Urinary bladder (tissue), 3 donors: ENCODE measurements at regions not wholly inside any gene's neighbourhood (a gene's known extent, or its start where the extent isn't known, plus 50 kb on each side); places are given as distances from the start of the nearest gene placed in this dataset.

Source experiments
- DNase-seq: peaks from one replicate; pipeline ENCODE4 v3.0.0-alpha.2; 2015; ENCODE audit errors: extremely low spot score
- H3K27ac ChIP-seq: one replicate; pipeline ENCODE4 v1.5.1; 2013; ENCODE audit warnings: low read depth, mild to moderate bottlenecking, moderate library complexity
- H3K36me3 ChIP-seq: one replicate; pipeline ENCODE4 v1.6.1; 2013; ENCODE audit warnings: mild to moderate bottlenecking, moderate library complexity; ENCODE audit not compliant: insufficient read depth
- H3K4me1 ChIP-seq: one replicate; pipeline ENCODE4 v1.6.1; 2013; ENCODE audit warnings: mild to moderate bottlenecking, moderate library complexity; ENCODE audit not compliant: insufficient read depth
- H3K4me3 ChIP-seq: one replicate; pipeline ENCODE4 v1.5.1; 2013; ENCODE audit warnings: low read depth, low read length
- WGBS: extraction: QIAGEN DNeasy Blood & Tissue Kit; methylation state at CpG from one replicate; pipeline ENCODE4 v1.1.7; 2013; 5-methylcytosine and 5-hydroxymethylcytosine counted together
- donor health status: healthy with polysubstance abuse.
- donor health status: healthy.

GRCh38 chr10:120336306-120336910, 120.6 kb upstream of the PLPP4 start:
- H3K4me1 ChIP-seq, result no peaks in the 10 kb centered on the region
- H3K4me3 ChIP-seq, result no peak overlapping the region
- H3K36me3 ChIP-seq, result no peaks in the 10 kb centered on the region
- DNase-seq, result no peak
- H3K27ac ChIP-seq, result no peak overlapping the region

- no peak overlapping the region for H3K27ac ChIP-seq
- H3K36me3 ChIP-seq, result no peaks in the 10 kb centered on the region
- H3K4me1 ChIP-seq, result no peaks in the 10 kb centered on the region
- WGBS, result 10% methylated on average over 4 of the region's 4 CpGs
- DNase-seq, result peak; percentile 7
- no peak overlapping the region for H3K4me3 ChIP-seq
These were observed 120.0 kb upstream of the PLPP4 start for GRCh38 chr10:120336911-120337540.

DNA sequence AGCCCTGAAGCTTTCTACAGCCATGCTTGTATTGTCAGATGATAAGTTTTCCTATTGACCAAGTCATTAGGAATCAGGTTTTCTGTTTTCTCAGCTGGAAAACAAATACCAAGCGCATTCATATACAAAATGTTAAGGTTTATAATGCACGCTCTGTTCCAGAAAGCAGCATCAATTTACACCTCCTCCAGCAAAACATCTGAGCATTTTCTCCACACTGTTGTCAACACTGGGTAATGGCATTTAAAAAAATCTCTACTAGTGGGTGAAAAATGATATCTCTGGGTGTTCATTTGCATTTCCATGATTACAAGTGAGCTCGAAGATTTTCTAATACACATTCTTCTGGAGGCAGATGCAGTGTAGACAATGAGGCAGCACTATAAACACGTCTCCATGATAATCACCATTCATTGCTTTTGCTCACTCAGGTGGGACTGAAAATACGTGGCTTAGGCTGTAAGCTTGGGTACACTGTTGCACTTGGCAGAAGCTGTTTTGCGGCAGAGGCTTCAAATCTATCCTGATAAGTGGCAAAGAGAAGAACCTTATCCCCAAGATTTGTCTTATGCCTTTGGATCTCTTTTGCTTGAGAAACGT, 114.8 kb upstream of the PLPP4 start:
- Histone ChIP-seq H3K4me1 (no peaks in the 10 kb centered on the region), H3K27ac (no peak overlapping the region), H3K36me3 (no peaks in the 10 kb centered on the region), H3K4me3 (no peak overlapping the region)
- 47% methylated on average over 7 of the region's 7 CpGs for WGBS
- DNase-seq, result no peak

DNA sequence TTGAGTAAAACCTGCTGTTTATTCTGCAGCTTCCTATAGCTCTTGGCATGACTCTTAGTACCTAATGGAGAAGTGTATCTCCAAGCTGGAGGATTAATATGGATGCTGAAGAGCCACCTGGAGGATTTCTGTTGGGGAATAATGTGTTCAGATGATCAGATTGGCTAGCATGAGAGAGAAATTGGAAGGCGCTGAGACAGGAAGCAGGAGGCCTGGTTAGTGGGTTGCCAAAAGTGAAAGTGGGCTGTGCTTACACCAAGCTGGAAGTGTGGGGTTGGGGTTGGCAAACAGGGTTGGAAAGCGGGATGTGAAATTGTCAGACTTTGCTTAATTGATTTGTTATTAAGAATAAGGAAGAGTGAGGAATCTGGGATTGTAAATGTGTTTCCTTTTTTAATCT, 111.8 kb upstream of the PLPP4 start:
- DNase-seq, result no peak
- H3K4me1 ChIP-seq, result no peaks in the 10 kb centered on the region
- 85% methylated on average over 2 of the region's 2 CpGs for WGBS
- no peak overlapping the region for H3K4me3 ChIP-seq
- H3K36me3 ChIP-seq, result no peaks in the 10 kb centered on the region
- H3K27ac ChIP-seq, result no peak overlapping the region

- H3K4me3 ChIP-seq, result no peak overlapping the region
- H3K36me3 ChIP-seq, result no peaks in the 10 kb centered on the region
- no peaks in the 10 kb centered on the region for H3K4me1 ChIP-seq
- H3K27ac ChIP-seq, result no peak overlapping the region
- WGBS, result 45% methylated on average over 3 of the region's 3 CpGs
- DNase-seq, result no peak
These were observed 109.4 kb upstream of the PLPP4 start for GRCh38 chr10:120347644-120348043.

GRCh38 chr10:120349069-120349468, 108.0 kb upstream of the PLPP4 start:
- Histone ChIP-seq H3K4me3 (no peak overlapping the region), H3K4me1 (no peaks in the 10 kb centered on the region), H3K27ac (no peak overlapping the region), H3K36me3 (no peaks in the 10 kb centered on the region)
- no peak for DNase-seq
- WGBS, result 92% methylated on average over 3 of the region's 3 CpGs

GRCh38 chr10:120355425-120355824, 101.6 kb upstream of the PLPP4 start:
- no peak overlapping the region for H3K27ac ChIP-seq
- no peak for DNase-seq
- H3K36me3 ChIP-seq, result no peaks in the 10 kb centered on the region
- H3K4me3 ChIP-seq, result no peak overlapping the region
- 76% methylated on average over 2 of the region's 2 CpGs for WGBS
- no peaks in the 10 kb centered on the region for H3K4me1 ChIP-seq

- Histone ChIP-seq H3K27ac (no peak overlapping the region), H3K4me1 (no peaks in the 10 kb centered on the region), H3K4me3 (no peak overlapping the region), H3K36me3 (no peaks in the 10 kb centered on the region)
- 55% methylated on average over 3 of the region's 3 CpGs for WGBS
- no peak for DNase-seq
These were observed 96.5 kb upstream of the PLPP4 start for GRCh38 chr10:120360571-120360970.

DNA sequence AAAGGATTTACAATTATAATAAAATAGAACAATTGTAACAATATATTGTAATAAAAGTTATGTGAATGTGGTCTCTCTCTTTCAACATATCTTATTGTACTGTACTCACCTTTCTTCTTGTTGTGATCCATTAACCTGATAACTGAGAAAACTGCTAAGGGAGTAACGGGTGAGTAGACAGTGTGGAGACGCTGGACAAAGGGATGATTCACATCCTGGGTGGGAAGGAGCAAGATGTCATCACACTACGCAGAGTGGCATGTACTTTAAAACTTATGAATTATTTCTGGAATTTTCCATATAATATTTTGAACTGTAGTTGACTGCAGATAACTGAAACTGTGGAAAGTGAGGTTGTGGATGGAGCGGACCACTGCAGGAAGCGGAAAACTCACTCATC, 91.2 kb upstream of the PLPP4 start:
- Histone ChIP-seq H3K4me3 (no peak overlapping the region), H3K27ac (no peak overlapping the region), H3K36me3 (no peaks in the 10 kb centered on the region), H3K4me1 (no peaks in the 10 kb centered on the region)
- no peak for DNase-seq
- WGBS, result 79% methylated on average over 5 of the region's 5 CpGs

DNA sequence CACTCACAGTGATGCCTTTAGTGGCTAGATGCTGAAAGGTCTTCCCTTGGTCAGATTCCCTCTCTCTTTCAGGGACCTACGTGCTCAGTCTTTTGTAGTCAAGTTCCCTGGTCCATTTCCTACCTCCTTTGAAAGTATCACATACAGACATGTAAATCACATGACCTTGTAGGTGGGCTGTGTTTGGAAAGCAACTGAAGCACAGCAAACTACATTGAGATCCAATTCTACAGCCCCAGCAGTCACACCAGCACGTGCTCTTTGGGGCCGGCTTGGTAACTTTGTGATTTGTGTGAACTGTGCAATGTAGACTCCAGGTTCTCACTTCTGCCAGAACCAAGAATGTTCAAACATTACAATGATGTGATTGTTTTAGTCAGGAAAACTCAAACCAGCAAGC, 89.7 kb upstream of the PLPP4 start:
- no peak overlapping the region for H3K4me3 ChIP-seq
- H3K4me1 ChIP-seq, result no peaks in the 10 kb centered on the region
- no peak for DNase-seq
- WGBS, result 73% methylated on average over 3 of the region's 3 CpGs
- H3K27ac ChIP-seq, result no peak overlapping the region
- H3K36me3 ChIP-seq, result no peaks in the 10 kb centered on the region

DNA sequence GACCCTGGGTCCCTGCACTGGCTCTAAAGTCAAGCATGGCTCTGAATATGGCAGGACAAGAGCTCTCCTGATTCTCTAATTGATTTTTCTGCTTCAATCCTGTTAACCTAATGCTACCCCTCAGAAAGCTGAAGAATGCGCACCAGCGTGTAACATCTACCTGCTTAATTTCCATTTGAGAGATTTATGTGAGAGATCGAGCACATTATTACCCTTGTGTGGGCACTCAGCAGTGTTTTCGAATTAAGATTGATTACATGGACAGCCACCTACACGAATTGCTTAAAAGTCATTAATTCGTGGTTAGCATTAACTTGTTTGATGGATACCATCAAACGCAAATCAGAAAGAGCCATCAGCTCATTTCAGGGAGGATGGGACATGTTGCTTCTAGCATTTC, 88.7 kb upstream of the PLPP4 start:
- Histone ChIP-seq H3K4me3 (no peak overlapping the region), H3K27ac (no peak overlapping the region), H3K36me3 (no peaks in the 10 kb centered on the region), H3K4me1 (no peaks in the 10 kb centered on the region)
- no peak for DNase-seq
- 79% methylated on average over 7 of the region's 7 CpGs for WGBS

DNA sequence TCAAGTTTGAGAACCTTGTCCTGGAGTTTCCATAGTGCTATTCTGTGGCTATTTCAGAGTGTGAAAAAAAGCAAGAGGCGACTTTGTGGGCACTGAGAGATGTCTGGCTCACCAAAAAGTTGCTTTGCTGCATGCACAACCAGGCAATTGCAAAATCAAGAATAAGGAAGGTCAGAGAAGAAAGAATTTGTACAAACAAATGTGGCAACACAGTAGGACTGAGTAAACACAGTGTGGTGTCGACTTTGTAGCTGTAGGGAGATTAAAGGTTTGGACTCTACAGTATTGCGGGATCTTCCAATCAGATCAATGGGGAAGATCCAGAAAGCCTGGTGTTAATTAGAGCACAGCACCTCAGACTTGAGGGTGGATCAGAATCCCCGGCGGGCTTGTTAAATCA, 88.1 kb upstream of the PLPP4 start:
- no peak for DNase-seq
- H3K4me3 ChIP-seq, result no peak overlapping the region
- H3K36me3 ChIP-seq, result no peaks in the 10 kb centered on the region
- no peaks in the 10 kb centered on the region for H3K4me1 ChIP-seq
- H3K27ac ChIP-seq, result no peak overlapping the region
- 55% methylated on average over 5 of the region's 5 CpGs for WGBS

DNA sequence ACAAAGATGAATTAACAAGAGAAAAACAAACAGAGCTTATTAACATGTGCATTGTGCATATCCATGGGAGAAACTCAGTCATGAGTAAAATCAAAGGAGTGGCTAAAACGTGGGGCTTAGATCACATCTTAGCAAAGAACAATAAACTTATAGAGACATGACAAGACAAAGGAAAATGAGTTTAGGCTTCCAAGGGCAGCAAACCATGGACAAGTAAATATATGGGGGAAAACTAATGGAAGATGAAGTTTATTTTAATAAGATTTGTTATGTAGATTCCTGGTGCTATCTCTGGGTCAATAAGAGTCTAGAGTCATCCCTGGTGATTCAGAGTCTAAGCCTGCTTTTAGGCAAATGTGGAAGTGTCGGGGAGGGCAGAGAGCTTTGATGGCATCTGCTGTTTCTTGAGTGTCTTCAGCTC, 87.2 kb upstream of the PLPP4 start:
- no peak overlapping the region for H3K27ac ChIP-seq
- 49% methylated on average over 2 of the region's 2 CpGs for WGBS
- H3K36me3 ChIP-seq, result no peaks in the 10 kb centered on the region
- H3K4me3 ChIP-seq, result no peak overlapping the region
- no peak for DNase-seq
- no peaks in the 10 kb centered on the region for H3K4me1 ChIP-seq

DNA sequence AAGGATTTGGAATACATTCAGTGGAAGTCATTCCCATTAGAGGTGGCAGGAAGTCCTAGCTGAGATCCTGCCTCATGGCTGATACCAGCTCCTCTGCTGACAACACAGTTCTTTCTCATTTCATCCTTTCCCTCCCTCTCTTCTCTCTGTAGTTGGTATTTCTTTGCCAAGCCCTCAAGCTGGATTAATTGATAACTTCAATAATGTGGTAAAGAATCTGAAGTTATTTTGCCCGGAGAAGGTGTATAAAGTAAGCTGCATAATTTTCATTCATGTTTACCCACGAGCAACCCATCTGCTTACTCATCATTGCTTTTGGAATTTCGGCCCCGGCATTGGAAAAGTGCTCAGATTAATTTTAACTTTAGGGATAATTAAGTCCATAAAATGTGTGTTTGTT, 85.2 kb upstream of the PLPP4 start:
- H3K36me3 ChIP-seq, result no peaks in the 10 kb centered on the region
- no peak overlapping the region for H3K4me3 ChIP-seq
- H3K4me1 ChIP-seq, result no peaks in the 10 kb centered on the region
- DNase-seq, result no peak
- no peak overlapping the region for H3K27ac ChIP-seq
- WGBS, result 75% methylated on average over 4 of the region's 4 CpGs
